NCI-H1417 (cell line): ENCODE measurements at regions not wholly inside any gene's neighbourhood (a gene's known extent, or its start where the extent isn't known, plus 50 kb on each side); places are given as distances from the start of the nearest gene placed in this dataset.
A peak's percentile ranks its signal among the peaks of the same experiment; 100 is the strongest.
"Not testable (repeated sequence)": the region's sequence is repeated elsewhere in the genome, so short reads cannot be mapped to it uniquely, and the experiment has no call there.

Experiments
- DNase-seq, 3 experiments: peaks; one replicate each; lab custom pipeline; 2025; lab: John Stamatoyannopoulos, UW

- DNase-seq: no peak
Observed at GRCh38 chr2:156933645-156934225, 323.8 kb upstream of the GALNT5 start.

- peak; percentile 15 to 69 (median 64) for DNase-seq
Observed at GRCh38 chr2:156935616-156936015, 321.9 kb upstream of the GALNT5 start.

- DNase-seq: no peak
Observed at GRCh38 chr2:156937430-156937829, 320.1 kb upstream of the GALNT5 start.

GRCh38 chr2:156944871-156945270 lies 312.6 kb upstream of the GALNT5 start:
- no peak for DNase-seq

GRCh38 chr2:156947261-156947660 lies 310.2 kb upstream of the GALNT5 start:
- DNase-seq: no peak

- DNase-seq: no peak
Observed at GRCh38 chr2:156955701-156956100, 301.8 kb upstream of the GALNT5 start.

GRCh38 chr2:156956161-156956560 lies 301.3 kb upstream of the GALNT5 start:
- DNase-seq: no peak

GRCh38 chr2:156958374-156958773 lies 299.1 kb upstream of the GALNT5 start:
- DNase-seq: no peak

GRCh38 chr2:156959481-156959880 lies 298.0 kb upstream of the GALNT5 start:
- DNase-seq: no peak

- no peak for DNase-seq
Observed at GRCh38 chr2:156982615-156983014, 274.9 kb upstream of the GALNT5 start.

- no peak for DNase-seq
Observed at GRCh38 chr2:156986339-156986988, 271.0 kb upstream of the GALNT5 start.

- peak in 2 of 3 experiments; percentile 2 to 34 for DNase-seq
Observed at GRCh38 chr2:156999661-157000060, 257.8 kb upstream of the GALNT5 start.

GRCh38 chr2:157004789-157005188 lies 252.7 kb upstream of the GALNT5 start:
- DNase-seq: no peak

GRCh38 chr2:157015015-157015575 lies 242.4 kb upstream of the GALNT5 start:
- no peak for DNase-seq

- not testable (repeated sequence) for DNase-seq
Observed at GRCh38 chr2:157023264-157023663, 234.2 kb upstream of the GALNT5 start.

GRCh38 chr2:157024129-157024528 lies 233.4 kb upstream of the GALNT5 start:
- no peak for DNase-seq

- DNase-seq: no peak
Observed at GRCh38 chr2:157032017-157032416, 225.5 kb upstream of the GALNT5 start.

GRCh38 chr2:157036726-157037125 lies 220.8 kb upstream of the GALNT5 start:
- DNase-seq: no peak

GRCh38 chr2:157043786-157044185 lies 213.7 kb upstream of the GALNT5 start:
- DNase-seq: no peak

- no peak for DNase-seq
Observed at GRCh38 chr2:157046396-157046795, 211.1 kb upstream of the GALNT5 start.

- DNase-seq: no peak
Observed at GRCh38 chr2:157052685-157053224, 204.8 kb upstream of the GALNT5 start.

- no peak for DNase-seq
Observed at GRCh38 chr2:157053876-157054275, 203.6 kb upstream of the GALNT5 start.

- peak in 1 of 3 experiments; percentile 27 for DNase-seq
Observed at GRCh38 chr2:157055660-157056199, 201.8 kb upstream of the GALNT5 start.
